ENCODE measurements at regions not wholly inside any gene's neighbourhood (a gene's known extent, or its start where the extent isn't known, plus 50 kb on each side); places are given as distances from the start of the nearest gene placed in this dataset.

DNA sequence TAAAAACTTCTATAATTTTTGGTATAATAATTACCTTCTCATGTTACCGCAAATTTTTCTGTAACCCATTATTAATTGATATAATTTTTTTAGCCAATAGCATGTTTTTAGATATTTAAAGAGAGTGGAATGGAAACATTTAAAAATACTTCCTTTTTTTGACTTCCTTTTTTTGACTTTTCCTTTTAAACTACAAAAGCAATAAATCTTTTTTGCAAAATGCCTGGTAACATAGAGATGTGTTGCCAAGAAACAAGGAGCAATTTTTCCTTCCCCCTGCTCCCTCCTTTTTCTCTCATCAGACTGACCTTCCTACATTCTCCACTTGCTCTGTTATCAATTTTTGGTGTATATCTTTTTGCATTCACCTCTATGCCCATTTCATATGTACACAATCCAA, 666.2 kb downstream of the ADGRL2 start:
- no peak for DNase-seq
- Histone ChIP-seq H3K9me3 (replicated peaks) (no peaks in the 10 kb centered on the region), H3K36me3 (no peaks in the 10 kb centered on the region), H3K4me3 (no peak overlapping the region), H3K4me1 (peaks cover 8% of the 10 kb centered on the region), H3K27ac (replicated peaks) (no peak overlapping the region), H3K27me3 (ENCODE audit: low read depth) (no peaks in the 10 kb centered on the region)
- TF ChIP-seq, protein P1, sequence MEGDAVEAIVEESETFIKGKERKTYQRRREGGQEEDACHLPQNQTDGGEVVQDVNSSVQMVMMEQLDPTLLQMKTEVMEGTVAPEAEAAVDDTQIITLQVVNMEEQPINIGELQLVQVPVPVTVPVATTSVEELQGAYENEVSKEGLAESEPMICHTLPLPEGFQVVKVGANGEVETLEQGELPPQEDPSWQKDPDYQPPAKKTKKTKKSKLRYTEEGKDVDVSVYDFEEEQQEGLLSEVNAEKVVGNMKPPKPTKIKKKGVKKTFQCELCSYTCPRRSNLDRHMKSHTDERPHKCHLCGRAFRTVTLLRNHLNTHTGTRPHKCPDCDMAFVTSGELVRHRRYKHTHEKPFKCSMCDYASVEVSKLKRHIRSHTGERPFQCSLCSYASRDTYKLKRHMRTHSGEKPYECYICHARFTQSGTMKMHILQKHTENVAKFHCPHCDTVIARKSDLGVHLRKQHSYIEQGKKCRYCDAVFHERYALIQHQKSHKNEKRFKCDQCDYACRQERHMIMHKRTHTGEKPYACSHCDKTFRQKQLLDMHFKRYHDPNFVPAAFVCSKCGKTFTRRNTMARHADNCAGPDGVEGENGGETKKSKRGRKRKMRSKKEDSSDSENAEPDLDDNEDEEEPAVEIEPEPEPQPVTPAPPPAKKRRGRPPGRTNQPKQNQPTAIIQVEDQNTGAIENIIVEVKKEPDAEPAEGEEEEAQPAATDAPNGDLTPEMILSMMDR (IDR thresholded peaks at IDR 0.05; ENCODE audit: borderline replicate concordance) = no peak
- intact Hi-C loops (cut with micrococcal nuclease) = no loop called here

DNA sequence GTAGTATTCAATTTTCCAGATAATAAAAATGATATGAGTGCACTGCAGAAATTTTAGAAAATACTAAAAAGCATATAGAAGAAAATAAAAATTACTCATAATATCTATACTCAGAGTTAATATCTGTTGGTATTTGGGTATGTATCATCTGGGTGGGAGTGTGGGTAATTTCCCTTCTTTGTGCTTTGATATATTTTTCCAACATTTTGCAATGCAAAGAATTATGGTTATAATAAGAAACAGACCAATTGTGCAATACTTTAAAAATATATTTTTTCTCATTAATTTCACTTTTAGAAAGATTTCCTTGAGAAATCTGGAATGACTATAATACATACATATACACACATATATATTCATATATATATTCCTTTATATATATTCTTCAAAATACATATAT, 665.7 kb downstream of the ADGRL2 start:
- DNase-seq = no peak

DNA sequence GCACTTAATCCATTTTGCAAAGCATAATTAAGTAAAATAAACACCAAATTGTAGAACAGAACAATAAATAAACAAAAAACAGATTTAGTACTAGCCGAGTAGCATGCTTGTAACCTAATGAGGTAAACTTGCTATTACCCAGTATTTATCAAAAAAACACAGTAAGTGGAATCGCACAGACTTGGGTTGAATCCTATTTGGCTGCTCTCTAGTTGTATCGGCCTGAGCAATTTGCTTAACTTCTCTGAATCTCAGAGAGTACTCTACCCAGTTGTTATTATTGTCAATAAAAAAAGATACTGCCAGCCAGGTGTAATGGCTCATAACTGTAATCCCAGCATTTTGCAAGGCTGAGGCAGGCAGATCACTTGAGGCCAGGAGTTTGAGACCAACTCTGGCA, 664.3 kb downstream of the ADGRL2 start:
- Histone ChIP-seq H3K4me1 (peaks cover 8% of the 10 kb centered on the region), H3K4me3 (no peak overlapping the region), H3K9me3 (replicated peaks) (no peaks in the 10 kb centered on the region), H3K27ac (replicated peaks) (peak overlapping the region; percentile 53), H3K27me3 (ENCODE audit: low read depth) (no peaks in the 10 kb centered on the region), H3K36me3 (no peaks in the 10 kb centered on the region)
- TF ChIP-seq, protein P1 (IDR thresholded peaks at IDR 0.05; ENCODE audit: borderline replicate concordance) = no peak
- intact Hi-C loops (cut with micrococcal nuclease) = no loop called here
- DNase-seq = no peak

More for the DNA sequence above, 665.7 kb downstream of the ADGRL2 start:
- intact Hi-C loops (cut with micrococcal nuclease) = no loop called here
- no peaks in the 10 kb centered on the region for H3K27me3 ChIP-seq (ENCODE audit: low read depth)
- H3K4me1 ChIP-seq = peaks cover 8% of the 10 kb centered on the region
- H3K9me3 ChIP-seq (replicated peaks) = no peaks in the 10 kb centered on the region
- H3K36me3 ChIP-seq = no peaks in the 10 kb centered on the region
- H3K4me3 ChIP-seq = no peak overlapping the region
- TF ChIP-seq, protein P1 (IDR thresholded peaks at IDR 0.05; ENCODE audit: borderline replicate concordance) = no peak
- H3K27ac ChIP-seq (replicated peaks) = no peak overlapping the region

DNA sequence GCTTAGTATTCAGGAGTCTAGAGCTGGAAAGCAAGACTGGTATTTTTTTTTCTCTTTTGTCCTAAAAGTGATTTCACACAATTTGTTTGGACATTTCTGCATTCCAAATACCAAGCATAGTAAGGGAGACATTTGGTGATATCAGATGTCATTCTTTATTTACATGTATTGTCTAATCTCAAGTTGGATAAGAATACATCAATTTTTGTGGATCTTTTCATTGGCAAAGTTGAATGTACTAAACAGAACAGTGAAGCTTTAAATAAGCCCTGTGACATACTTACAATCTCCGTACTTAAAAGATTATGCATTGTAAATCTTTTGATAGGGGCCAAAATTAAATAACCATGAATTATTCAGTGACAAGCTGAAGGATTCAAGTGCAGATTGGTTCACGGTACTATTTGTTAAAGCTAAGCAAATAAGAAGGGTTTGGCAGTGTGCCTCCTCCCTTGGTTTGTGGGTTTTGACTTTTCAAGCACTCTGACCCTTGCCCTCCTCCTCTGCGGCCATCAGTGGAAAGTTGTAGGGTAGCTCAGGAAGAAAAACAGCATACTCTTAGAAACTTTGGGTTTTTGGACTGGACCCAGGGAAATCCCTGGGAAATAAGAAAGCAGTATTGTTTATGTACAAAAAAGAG, 663.7 kb downstream of the ADGRL2 start:
- Histone ChIP-seq H3K4me3 (no peak overlapping the region), H3K9me3 (replicated peaks) (no peaks in the 10 kb centered on the region), H3K36me3 (no peaks in the 10 kb centered on the region), H3K4me1 (peaks cover 8% of the 10 kb centered on the region), H3K27ac (replicated peaks) (peak overlapping the region; percentile 53), H3K27me3 (ENCODE audit: low read depth) (no peaks in the 10 kb centered on the region)
- TF ChIP-seq, protein P1 (IDR thresholded peaks at IDR 0.05; ENCODE audit: borderline replicate concordance) = no peak
- intact Hi-C loops (cut with micrococcal nuclease) = no loop called here
- DNase-seq = peak; percentile 18

DNA sequence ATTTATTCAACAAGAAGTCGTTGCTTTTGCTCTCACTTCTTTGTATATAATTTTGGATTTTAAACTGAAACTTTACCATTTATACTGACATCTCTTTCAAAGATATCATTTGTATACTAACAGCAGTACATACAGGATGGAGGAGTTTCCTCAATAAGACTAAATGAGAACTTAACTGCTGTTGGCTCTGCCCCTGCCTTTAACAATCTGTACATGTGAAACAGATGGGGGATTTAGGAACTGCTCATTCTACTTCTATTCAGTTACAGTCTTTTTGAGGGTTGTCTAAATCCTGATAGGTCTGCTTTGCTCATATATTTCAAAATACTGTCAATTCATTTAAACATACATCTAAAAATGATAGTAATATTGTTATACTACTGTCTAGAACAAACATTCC, 663.2 kb downstream of the ADGRL2 start:
- intact Hi-C loops (cut with micrococcal nuclease) = no loop called here
- Histone ChIP-seq H3K4me3 (no peak overlapping the region), H3K4me1 (peaks cover 8% of the 10 kb centered on the region), H3K27ac (replicated peaks) (no peak overlapping the region), H3K36me3 (no peaks in the 10 kb centered on the region), H3K27me3 (ENCODE audit: low read depth) (no peaks in the 10 kb centered on the region), H3K9me3 (replicated peaks) (no peaks in the 10 kb centered on the region)
- TF ChIP-seq, protein P1 (IDR thresholded peaks at IDR 0.05; ENCODE audit: borderline replicate concordance) = no peak
- DNase-seq = no peak

Measured in left ventricle myocardium inferior (tissue), 1 donor.